ENCODE measurements at regions not wholly inside any gene's neighbourhood (a gene's known extent, or its start where the extent isn't known, plus 50 kb on each side); places are given as distances from the start of the nearest gene placed in this dataset.

- no peak for DNase-seq
Measured at GRCh38 chr6:21747441-21747840, 153.9 kb downstream of the SOX4 start.

GRCh38 chr6:21748343-21749056 is 154.9 kb downstream of the SOX4 start:
- Histone ChIP-seq H3K79me2 (ENCODE audit: insufficient read depth, low read length) (peaks cover 92% of the 10 kb centered on the region), H3K4me2 (ENCODE audit: insufficient read depth, low read length) (peak overlapping the region; percentile 39), H3K27ac (ENCODE audit: low read length) (peak overlapping the region; percentile 40), H3K36me3 (ENCODE audit: insufficient read depth, low read length) (peaks cover 7% of the 10 kb centered on the region; the same call in 1 of the 2 replicates), H3K4me1 (ENCODE audit: insufficient read depth, low read length) (peaks cover 70% of the 10 kb centered on the region), H3K9ac (ENCODE audit: low read depth, low read length) (no peak overlapping the region), H3K27me3 (ENCODE audit: insufficient read depth, low read length, poor library complexity) (no peaks in the 10 kb centered on the region), H3K9me3 (ENCODE audit: insufficient read depth, low read length, severe bottlenecking) (no peaks in the 10 kb centered on the region), H2AFZ (ENCODE audit: low read depth, low read length) (no peak overlapping the region), H3K4me3 (ENCODE audit: low read depth in 1 of 2, low read length in 2 of 2) (no peak overlapping the region), H4K20me1 (ENCODE audit: insufficient read depth, low read length) (peaks cover 4% of the 10 kb centered on the region; the same call in 1 of the 2 replicates)
- ATAC-seq (ENCODE audit: insufficient read depth, low read depth) (peak; percentile 70), DNase-seq (no peak)
- TF ChIP-seq CTCF (IDR thresholded peaks at IDR 0.05; ENCODE audit: borderline replicate concordance, extremely low read depth, low read length, poor library complexity, severe bottlenecking): no peak
- TF ChIP-seq EZH2 (IDR thresholded peaks at IDR 0.05; ENCODE audit: borderline replicate concordance, low read depth, low read length, severe bottlenecking): no peak

More at GRCh38 chr6:21747441-21747840, 153.9 kb downstream of the SOX4 start:
- no peak for TF ChIP-seq CTCF (IDR thresholded peaks at IDR 0.05; ENCODE audit: borderline replicate concordance, extremely low read depth, low read length, poor library complexity, severe bottlenecking)
- TF ChIP-seq EZH2 (IDR thresholded peaks at IDR 0.05; ENCODE audit: borderline replicate concordance, low read depth, low read length, severe bottlenecking): no peak
- Histone ChIP-seq H3K27me3 (ENCODE audit: insufficient read depth, low read length, poor library complexity) (no peaks in the 10 kb centered on the region), H3K79me2 (ENCODE audit: insufficient read depth, low read length) (peaks cover 91% of the 10 kb centered on the region), H3K9me3 (ENCODE audit: insufficient read depth, low read length, severe bottlenecking) (no peaks in the 10 kb centered on the region), H3K9ac (ENCODE audit: low read depth, low read length) (no peak overlapping the region), H3K4me1 (ENCODE audit: insufficient read depth, low read length) (peaks cover 64% of the 10 kb centered on the region), H2AFZ (ENCODE audit: low read depth, low read length) (no peak overlapping the region), H3K4me3 (ENCODE audit: low read depth in 1 of 2, low read length in 2 of 2) (no peak overlapping the region), H3K36me3 (ENCODE audit: insufficient read depth, low read length) (peaks cover 3% of the 10 kb centered on the region; the same call in 1 of the 2 replicates), H3K27ac (ENCODE audit: low read length) (no peak overlapping the region), H3K4me2 (ENCODE audit: insufficient read depth, low read length) (no peak overlapping the region), H4K20me1 (ENCODE audit: insufficient read depth, low read length) (no peaks in the 10 kb centered on the region)
- ATAC-seq (ENCODE audit: insufficient read depth, low read depth): no peak

GRCh38 chr6:21749754-21750153 is 156.2 kb downstream of the SOX4 start:
- Histone ChIP-seq H3K27me3 (ENCODE audit: insufficient read depth, low read length, poor library complexity) (no peaks in the 10 kb centered on the region), H3K27ac (ENCODE audit: low read length) (0 out of 2 replicates have a peak overlapping the region, but pooled peaks have one; percentile 28), H2AFZ (ENCODE audit: low read depth, low read length) (no peak overlapping the region), H3K4me2 (ENCODE audit: insufficient read depth, low read length) (no peak overlapping the region), H3K9me3 (ENCODE audit: insufficient read depth, low read length, severe bottlenecking) (no peaks in the 10 kb centered on the region), H4K20me1 (ENCODE audit: insufficient read depth, low read length) (peaks cover 4% of the 10 kb centered on the region; the same call in 1 of the 2 replicates), H3K9ac (ENCODE audit: low read depth, low read length) (no peak overlapping the region), H3K4me3 (ENCODE audit: low read depth in 1 of 2, low read length in 2 of 2) (no peak overlapping the region), H3K36me3 (ENCODE audit: insufficient read depth, low read length) (peaks cover 8% of the 10 kb centered on the region), H3K4me1 (ENCODE audit: insufficient read depth, low read length) (peaks cover 73% of the 10 kb centered on the region), H3K79me2 (ENCODE audit: insufficient read depth, low read length) (peaks cover 93% of the 10 kb centered on the region)
- DNase-seq: no peak
- ATAC-seq (ENCODE audit: insufficient read depth, low read depth): no peak
- TF ChIP-seq CTCF (IDR thresholded peaks at IDR 0.05; ENCODE audit: borderline replicate concordance, extremely low read depth, low read length, poor library complexity, severe bottlenecking) (no peak), EZH2 (IDR thresholded peaks at IDR 0.05; ENCODE audit: borderline replicate concordance, low read depth, low read length, severe bottlenecking) (no peak)
